Testis (tissue), 2 donors: ENCODE measurements at regions not wholly inside any gene's neighbourhood (a gene's known extent, or its start where the extent isn't known, plus 50 kb on each side); places are given as distances from the start of the nearest gene placed in this dataset.

ENCODE experiments used
- POLR2A ChIP-seq: fragments of 450-650 bp; IDR thresholded peaks from one replicate; pipeline ENCODE4 v1.6.1; 2017; ENCODE audit warnings: antibody characterized with exemption, mild to moderate bottlenecking, moderate library complexity
- TF ChIP-seq, protein P1 (sequence below), 3 experiments: fragments of 450-650 bp in 2 of 3; fragments of 200-600 bp in 1 of 3; sonication (generic) in 1 of 3; IDR thresholded peaks; one replicate each; pipeline ENCODE4 v1.5.1; 2016 to 2019; ENCODE audit warnings: antibody characterized with exemption in 3 of 3, mild to moderate bottlenecking in 2 of 3, moderate library complexity in 1 of 3

DNA sequence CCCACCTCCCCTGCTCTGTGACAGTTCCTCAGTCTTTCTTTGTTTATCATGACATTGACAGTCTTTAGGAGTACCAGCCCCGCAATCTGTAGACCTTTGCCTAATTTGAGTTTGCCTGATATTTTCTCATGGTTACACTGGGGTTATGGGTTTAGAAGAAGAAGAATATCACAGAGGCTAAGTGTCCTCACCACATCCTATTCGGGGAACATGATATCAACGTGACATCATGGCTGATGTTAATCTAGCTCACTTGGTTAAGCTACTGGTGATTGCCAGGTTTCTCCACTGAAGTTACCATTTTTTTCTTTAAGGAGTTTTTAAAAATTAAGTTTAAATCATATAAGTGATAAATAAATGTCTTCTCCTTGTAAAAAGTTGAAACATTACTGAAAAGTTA is 127.5 kb downstream of the CEP57L1 start:
- TF ChIP-seq, protein P1, sequence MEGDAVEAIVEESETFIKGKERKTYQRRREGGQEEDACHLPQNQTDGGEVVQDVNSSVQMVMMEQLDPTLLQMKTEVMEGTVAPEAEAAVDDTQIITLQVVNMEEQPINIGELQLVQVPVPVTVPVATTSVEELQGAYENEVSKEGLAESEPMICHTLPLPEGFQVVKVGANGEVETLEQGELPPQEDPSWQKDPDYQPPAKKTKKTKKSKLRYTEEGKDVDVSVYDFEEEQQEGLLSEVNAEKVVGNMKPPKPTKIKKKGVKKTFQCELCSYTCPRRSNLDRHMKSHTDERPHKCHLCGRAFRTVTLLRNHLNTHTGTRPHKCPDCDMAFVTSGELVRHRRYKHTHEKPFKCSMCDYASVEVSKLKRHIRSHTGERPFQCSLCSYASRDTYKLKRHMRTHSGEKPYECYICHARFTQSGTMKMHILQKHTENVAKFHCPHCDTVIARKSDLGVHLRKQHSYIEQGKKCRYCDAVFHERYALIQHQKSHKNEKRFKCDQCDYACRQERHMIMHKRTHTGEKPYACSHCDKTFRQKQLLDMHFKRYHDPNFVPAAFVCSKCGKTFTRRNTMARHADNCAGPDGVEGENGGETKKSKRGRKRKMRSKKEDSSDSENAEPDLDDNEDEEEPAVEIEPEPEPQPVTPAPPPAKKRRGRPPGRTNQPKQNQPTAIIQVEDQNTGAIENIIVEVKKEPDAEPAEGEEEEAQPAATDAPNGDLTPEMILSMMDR (IDR thresholded peaks at IDR 0.05), result no peak
- TF ChIP-seq POLR2A, result no peak
